ENCODE measurements at regions not wholly inside any gene's neighbourhood (a gene's known extent, or its start where the extent isn't known, plus 50 kb on each side); places are given as distances from the start of the nearest gene placed in this dataset.

- TF ChIP-seq CTCF (IDR thresholded peaks at IDR 0.05): no peak
- TF ChIP-seq POLR2A (IDR thresholded peaks at IDR 0.05): no peak
- no peak for TF ChIP-seq POLR2AphosphoS5 (IDR thresholded peaks at IDR 0.05)
Observed at GRCh38 chr6:169994739-169995138, 243.3 kb downstream of the ERMARD start.

Data from gastroesophageal sphincter (tissue), 3 donors.